OCI-LY1 (cell line): ENCODE measurements at regions not wholly inside any gene's neighbourhood (a gene's known extent, or its start where the extent isn't known, plus 50 kb on each side); places are given as distances from the start of the nearest gene placed in this dataset.

Source experiments
- H2AFZ ChIP-seq: fragments of 200-600 bp; sonication (generic), shearing (Covaris generic); 2 replicates; pipeline ENCODE4 v1.6.0; 2014; ENCODE audit warnings: antibody characterized with exemption, mild to moderate bottlenecking, low read length
- H3F3A ChIP-seq: fragments of 200-600 bp; sonication (generic), shearing (Covaris generic); 2 replicates; pipeline ENCODE4 v1.6.0; 2014; ENCODE audit warnings: mild to moderate bottlenecking, antibody characterized with exemption, low read length, moderate library complexity; ENCODE audit not compliant: insufficient read depth
- H3K27ac ChIP-seq: fragments of 200-600 bp; sonication (generic); 2 replicates; pipeline ENCODE4 v1.5.1; 2014; ENCODE audit warnings: low read length, mixed run types, mild to moderate bottlenecking, low read depth; ENCODE audit not compliant: poor library complexity, severe bottlenecking
- H3K27me3 ChIP-seq: fragments of 200-600 bp; sonication (generic); 2 replicates; pipeline ENCODE4 v1.6.0; 2014; ENCODE audit warnings: antibody characterized with exemption, mild to moderate bottlenecking, low read length, moderate library complexity; ENCODE audit not compliant: insufficient read depth
- H3K36me3 ChIP-seq: fragments of 200-600 bp; sonication (generic); 2 replicates; pipeline ENCODE4 v1.6.1; 2014; ENCODE audit warnings: mild to moderate bottlenecking, antibody characterized with exemption, low read length, moderate library complexity, mixed read lengths; ENCODE audit not compliant: insufficient read depth
- H3K4me1 ChIP-seq: fragments of 200-600 bp; sonication (generic); 2 replicates; pipeline ENCODE4 v1.5.1; 2014; ENCODE audit warnings: mild to moderate bottlenecking, low read length, moderate library complexity; ENCODE audit not compliant: insufficient read depth, severe bottlenecking
- H3K4me2 ChIP-seq: fragments of 200-600 bp; sonication (generic), shearing (Covaris generic); 2 replicates; pipeline ENCODE4 v1.6.1; 2014; ENCODE audit warnings: low read length
- H3K4me3 ChIP-seq: fragments of 200-600 bp; sonication (generic); 2 replicates; pipeline ENCODE4 v1.5.1; 2014; ENCODE audit warnings: low read length, low read depth, mild to moderate bottlenecking, mixed read lengths; ENCODE audit not compliant: poor library complexity, severe bottlenecking
- H3K79me2 ChIP-seq: fragments of 200-600 bp; shearing (Covaris generic); 2 replicates; pipeline ENCODE4 v1.6.1; 2016; ENCODE audit warnings: mixed run types, low read length, mixed read lengths; ENCODE audit not compliant: insufficient read depth
- H3K9ac ChIP-seq: fragments of 200-600 bp; sonication (generic), shearing (Covaris generic); 2 replicates; pipeline ENCODE4 v1.6.1; 2014; ENCODE audit warnings: mild to moderate bottlenecking, low read length, mixed read lengths
- H3K9me2 ChIP-seq: fragments of 200-600 bp; sonication (generic), shearing (Covaris generic); 2 replicates; pipeline ENCODE4 v1.6.1; 2014; ENCODE audit warnings: low read depth, mild to moderate bottlenecking, low read length, mixed read lengths
- H3K9me3 ChIP-seq: fragments of 200-600 bp; shearing (Covaris generic); 2 replicates; pipeline ENCODE4 v1.6.1; 2014; ENCODE audit warnings: low read length, mixed read lengths
- H4K20me1 ChIP-seq: fragments of 200-600 bp; sonication (generic), shearing (Covaris generic); 2 replicates; pipeline ENCODE4 v1.6.0; 2016; ENCODE audit warnings: mild to moderate bottlenecking, low read length; ENCODE audit not compliant: insufficient read depth
- EZH2 ChIP-seq: fragments of 200-600 bp; sonication (generic), shearing (Covaris generic); IDR thresholded peaks from 2 replicates; pipeline ENCODE4 v1.8.0; 2017; ENCODE audit warnings: borderline replicate concordance, mixed run types, mild to moderate bottlenecking, antibody characterized with exemption, low read length, moderate library complexity, mixed read lengths
- TF ChIP-seq, protein P1 (sequence below): fragments of 200-600 bp; sonication (generic), shearing (Covaris generic); IDR thresholded peaks from 2 replicates; pipeline ENCODE4 v1.5.1; 2017; ENCODE audit warnings: mild to moderate bottlenecking, antibody characterized with exemption, low read length, moderate library complexity, mixed read lengths

DNA sequence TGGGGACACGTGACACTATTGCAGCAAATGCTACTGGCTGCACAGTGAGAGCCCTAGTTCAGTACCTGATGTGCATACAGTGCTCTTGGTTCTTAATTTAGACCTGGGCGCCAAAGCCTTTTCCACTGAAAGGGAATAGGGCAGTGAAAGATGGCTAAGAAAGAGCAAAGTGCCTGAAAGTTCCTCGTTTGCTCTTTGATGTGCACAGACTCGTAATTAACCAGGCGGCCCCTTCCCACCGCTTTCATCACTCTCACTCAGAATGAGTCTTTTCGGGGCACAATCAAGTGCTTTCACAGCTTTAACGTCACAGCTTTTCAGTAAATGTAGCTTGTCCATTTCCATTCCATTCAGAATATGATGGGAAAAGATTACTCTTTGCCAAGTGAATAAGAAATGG lies 116.6 kb upstream of the ADRA1B start:
- Histone ChIP-seq H3K4me1 (no peaks in the 10 kb centered on the region), H3K4me3 (no peak overlapping the region), H3F3A (no peaks in the 10 kb centered on the region), H2AFZ (no peak overlapping the region), H3K27ac (no peak overlapping the region), H3K79me2 (no peaks in the 10 kb centered on the region), H3K9me2 (no peaks in the 10 kb centered on the region), H3K9me3 (no peaks in the 10 kb centered on the region), H3K27me3 (no peaks in the 10 kb centered on the region), H4K20me1 (no peaks in the 10 kb centered on the region), H3K4me2 (no peak overlapping the region), H3K9ac (no peak overlapping the region), H3K36me3 (no peaks in the 10 kb centered on the region)
- TF ChIP-seq, protein P1, sequence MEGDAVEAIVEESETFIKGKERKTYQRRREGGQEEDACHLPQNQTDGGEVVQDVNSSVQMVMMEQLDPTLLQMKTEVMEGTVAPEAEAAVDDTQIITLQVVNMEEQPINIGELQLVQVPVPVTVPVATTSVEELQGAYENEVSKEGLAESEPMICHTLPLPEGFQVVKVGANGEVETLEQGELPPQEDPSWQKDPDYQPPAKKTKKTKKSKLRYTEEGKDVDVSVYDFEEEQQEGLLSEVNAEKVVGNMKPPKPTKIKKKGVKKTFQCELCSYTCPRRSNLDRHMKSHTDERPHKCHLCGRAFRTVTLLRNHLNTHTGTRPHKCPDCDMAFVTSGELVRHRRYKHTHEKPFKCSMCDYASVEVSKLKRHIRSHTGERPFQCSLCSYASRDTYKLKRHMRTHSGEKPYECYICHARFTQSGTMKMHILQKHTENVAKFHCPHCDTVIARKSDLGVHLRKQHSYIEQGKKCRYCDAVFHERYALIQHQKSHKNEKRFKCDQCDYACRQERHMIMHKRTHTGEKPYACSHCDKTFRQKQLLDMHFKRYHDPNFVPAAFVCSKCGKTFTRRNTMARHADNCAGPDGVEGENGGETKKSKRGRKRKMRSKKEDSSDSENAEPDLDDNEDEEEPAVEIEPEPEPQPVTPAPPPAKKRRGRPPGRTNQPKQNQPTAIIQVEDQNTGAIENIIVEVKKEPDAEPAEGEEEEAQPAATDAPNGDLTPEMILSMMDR, result no peak
- TF ChIP-seq EZH2, result no peak

DNA sequence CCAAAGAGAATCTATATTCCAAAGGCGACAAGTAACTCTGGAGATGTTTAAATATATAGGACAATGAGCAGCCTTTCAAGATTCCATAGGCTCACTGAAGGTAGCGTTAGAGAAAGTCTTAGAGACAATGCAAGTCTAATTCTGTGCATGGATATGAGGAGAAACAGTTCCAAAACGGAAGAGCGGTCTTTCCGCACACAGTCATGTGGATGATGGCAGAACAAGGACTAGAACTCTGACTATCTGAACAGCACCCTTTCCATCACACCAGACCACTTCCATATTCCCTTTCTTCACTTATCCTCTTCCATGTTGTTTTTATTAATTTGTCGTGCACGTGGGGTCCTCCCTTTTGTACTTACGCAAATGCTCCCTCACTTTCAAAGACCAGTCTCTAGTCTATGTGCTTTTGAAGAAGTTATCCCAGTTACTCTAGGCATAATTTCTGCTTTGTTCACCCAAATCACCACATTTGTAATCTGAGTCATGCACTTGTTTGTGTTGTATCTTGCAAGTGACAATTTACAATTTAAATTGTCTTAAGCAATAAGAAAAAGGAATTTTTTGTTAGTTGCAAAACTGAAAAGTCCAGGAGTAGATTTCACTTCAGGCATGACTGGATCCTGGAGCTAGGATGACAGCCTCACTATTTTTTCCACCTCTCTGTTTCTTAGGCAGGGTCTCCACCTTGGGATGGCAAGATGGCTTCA lies 116.0 kb upstream of the ADRA1B start:
- H3K9ac ChIP-seq, result no peak overlapping the region
- TF ChIP-seq, protein P1, result no peak
- no peak for TF ChIP-seq EZH2
- H3F3A ChIP-seq, result no peaks in the 10 kb centered on the region
- no peaks in the 10 kb centered on the region for H4K20me1 ChIP-seq
- no peaks in the 10 kb centered on the region for H3K36me3 ChIP-seq
- H3K79me2 ChIP-seq, result no peaks in the 10 kb centered on the region
- H3K9me3 ChIP-seq, result no peaks in the 10 kb centered on the region
- no peak overlapping the region for H3K27ac ChIP-seq
- H3K4me1 ChIP-seq, result no peaks in the 10 kb centered on the region
- H2AFZ ChIP-seq, result no peak overlapping the region
- H3K4me3 ChIP-seq, result no peak overlapping the region
- no peaks in the 10 kb centered on the region for H3K9me2 ChIP-seq
- H3K4me2 ChIP-seq, result no peak overlapping the region
- H3K27me3 ChIP-seq, result no peaks in the 10 kb centered on the region

DNA sequence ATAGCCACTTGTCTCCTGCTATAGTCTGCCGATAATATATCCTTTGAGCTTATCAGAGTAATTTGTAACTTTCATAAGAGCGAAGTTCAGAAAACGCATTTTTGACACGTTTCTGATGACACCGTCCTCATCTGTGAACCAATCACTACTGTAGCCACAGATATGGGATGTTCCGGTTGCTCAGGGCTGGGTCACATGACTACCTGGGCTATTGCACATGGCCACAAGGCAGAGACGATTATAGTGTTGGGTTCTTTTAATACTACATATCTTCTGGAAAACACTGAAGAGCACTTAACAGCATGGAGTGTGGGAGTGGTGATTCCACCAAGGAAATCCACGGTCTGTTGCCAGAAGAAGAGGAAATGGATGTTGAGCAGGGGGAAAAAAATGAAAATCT lies 115.0 kb upstream of the ADRA1B start:
- H3K79me2 ChIP-seq, result no peaks in the 10 kb centered on the region
- H3F3A ChIP-seq, result no peaks in the 10 kb centered on the region
- H3K27me3 ChIP-seq, result no peaks in the 10 kb centered on the region
- no peaks in the 10 kb centered on the region for H3K4me1 ChIP-seq
- no peaks in the 10 kb centered on the region for H3K9me3 ChIP-seq
- no peak overlapping the region for H2AFZ ChIP-seq
- H3K27ac ChIP-seq, result no peak overlapping the region
- TF ChIP-seq EZH2, result no peak
- TF ChIP-seq, protein P1, result no peak
- H3K4me3 ChIP-seq, result no peak overlapping the region
- H4K20me1 ChIP-seq, result no peaks in the 10 kb centered on the region
- H3K4me2 ChIP-seq, result no peak overlapping the region
- no peak overlapping the region for H3K9ac ChIP-seq
- no peaks in the 10 kb centered on the region for H3K36me3 ChIP-seq
- H3K9me2 ChIP-seq, result no peaks in the 10 kb centered on the region
